Upper lobe of right lung (tissue), 1 donor: ENCODE measurements at regions not wholly inside any gene's neighbourhood (a gene's known extent, or its start where the extent isn't known, plus 50 kb on each side); places are given as distances from the start of the nearest gene placed in this dataset.

ENCODE experiments used
- ATAC-seq: fragments of 200-7000 bp; cut with Tn5 transposase; one replicate; pipeline ENCODE4 v1.9.1; 2020; ENCODE audit warnings: mild to moderate bottlenecking, moderate library complexity
- DNase-seq: peaks from one replicate; pipeline ENCODE4 v3.0.0-alpha.2; 2020
- H3K27ac ChIP-seq: fragments of 200-600 bp; one replicate; pipeline ENCODE4 v1.8.0; 2022
- H3K27me3 ChIP-seq: fragments of 200-600 bp; one replicate; pipeline ENCODE4 v1.8.0; 2022; ENCODE audit warnings: mild to moderate bottlenecking
- H3K36me3 ChIP-seq: fragments of 200-600 bp; one replicate; pipeline ENCODE4 v1.8.0; 2022
- H3K4me1 ChIP-seq: fragments of 200-600 bp; one replicate; pipeline ENCODE4 v1.8.0; 2022
- H3K4me3 ChIP-seq: fragments of 200-600 bp; one replicate; pipeline ENCODE4 v1.8.0; 2022; ENCODE audit warnings: mild to moderate bottlenecking
- H3K9me3 ChIP-seq: fragments of 200-600 bp; one replicate; pipeline ENCODE4 v1.8.0; 2022
- CTCF ChIP-seq: fragments of 200-600 bp; IDR thresholded peaks from one replicate; pipeline ENCODE4 v1.8.0; 2022; ENCODE audit warnings: antibody characterized with exemption
- intact Hi-C: fragments of 100-400 bp; cut with DNase I; formaldehyde crosslinking; loops from one replicate; pipeline ENCODE4 v1.11.0; 2022
- donor health status: DM: no; HTN: yes; CAD: no; lungs with severe emphysema.

- DNase-seq (no peak), ATAC-seq (no peak)
- Histone ChIP-seq H3K4me3 (no peak overlapping the region), H3K4me1 (no peaks in the 10 kb centered on the region), H3K27me3 (no peaks in the 10 kb centered on the region), H3K36me3 (no peaks in the 10 kb centered on the region), H3K27ac (no peak overlapping the region), H3K9me3 (no peaks in the 10 kb centered on the region)
- intact Hi-C loops = no loop called here
- no peak for TF ChIP-seq CTCF
Measured at GRCh38 chr10:124213471-124213870, 120.1 kb upstream of the CHST15 start.

- H3K4me3 ChIP-seq = no peak overlapping the region
- intact Hi-C loops = no loop called here
- no peak for ATAC-seq
- no peaks in the 10 kb centered on the region for H3K4me1 ChIP-seq
- DNase-seq = no peak
- H3K27me3 ChIP-seq = no peaks in the 10 kb centered on the region
- H3K36me3 ChIP-seq = no peaks in the 10 kb centered on the region
- no peak overlapping the region for H3K27ac ChIP-seq
- no peaks in the 10 kb centered on the region for H3K9me3 ChIP-seq
- no peak for TF ChIP-seq CTCF
Measured at GRCh38 chr10:124212702-124213101, 119.3 kb upstream of the CHST15 start.

GRCh38 chr10:124211921-124212320, 118.5 kb upstream of the CHST15 start:
- Histone ChIP-seq H3K27ac (no peak overlapping the region), H3K4me1 (no peaks in the 10 kb centered on the region), H3K27me3 (no peaks in the 10 kb centered on the region), H3K9me3 (no peaks in the 10 kb centered on the region), H3K36me3 (no peaks in the 10 kb centered on the region), H3K4me3 (no peak overlapping the region)
- no peak for TF ChIP-seq CTCF
- ATAC-seq (no peak), DNase-seq (no peak)
- intact Hi-C loops = no loop called here

GRCh38 chr10:124210263-124210662, 116.9 kb upstream of the CHST15 start:
- Histone ChIP-seq H3K27ac (no peak overlapping the region), H3K4me3 (no peak overlapping the region), H3K36me3 (no peaks in the 10 kb centered on the region), H3K9me3 (no peaks in the 10 kb centered on the region), H3K27me3 (no peaks in the 10 kb centered on the region), H3K4me1 (no peaks in the 10 kb centered on the region)
- no peak for TF ChIP-seq CTCF
- intact Hi-C loops = no loop called here
- ATAC-seq = no peak
- no peak for DNase-seq

GRCh38 chr10:124207391-124207790, 114.0 kb upstream of the CHST15 start:
- Histone ChIP-seq H3K27ac (no peak overlapping the region), H3K9me3 (no peaks in the 10 kb centered on the region), H3K27me3 (no peaks in the 10 kb centered on the region), H3K36me3 (no peaks in the 10 kb centered on the region), H3K4me3 (no peak overlapping the region), H3K4me1 (no peaks in the 10 kb centered on the region)
- ATAC-seq = no peak
- no peak for DNase-seq
- intact Hi-C loops = no loop called here
- no peak for TF ChIP-seq CTCF

- no peak for DNase-seq
- intact Hi-C loops = no loop called here
- H3K27me3 ChIP-seq = no peaks in the 10 kb centered on the region
Measured at GRCh38 chr10:124206616-124207015, 113.2 kb upstream of the CHST15 start.

More at GRCh38 chr10:124206616-124207015, 113.2 kb upstream of the CHST15 start:
- no peak for ATAC-seq
- Histone ChIP-seq H3K9me3 (no peaks in the 10 kb centered on the region), H3K27ac (no peak overlapping the region), H3K4me1 (no peaks in the 10 kb centered on the region), H3K36me3 (no peaks in the 10 kb centered on the region), H3K4me3 (no peak overlapping the region)
- no peak for TF ChIP-seq CTCF
